Keratinocyte (primary cell): ENCODE measurements at regions not wholly inside any gene's neighbourhood (a gene's known extent, or its start where the extent isn't known, plus 50 kb on each side); places are given as distances from the start of the nearest gene placed in this dataset.

ENCODE experiments used
- DNase-seq: peaks from one replicate; pipeline ENCODE4 v3.0.0-alpha.2; 2011; ENCODE audit warnings: low read depth, missing footprints, low spot score
- FAIRE-seq: peaks from 2 replicates; lab custom pipeline; 2011; peaks lifted over from hg19 to GRCh38; lab: Jason Lieb, UNC
- H2AFZ ChIP-seq: 2 replicates; pipeline ENCODE4 v1.6.0; 2012; ENCODE audit warnings: low read length, control low read depth, inconsistent platforms; ENCODE audit not compliant: control insufficient read depth
- H3K27ac ChIP-seq: 2 replicates; pipeline ENCODE4 v1.5.1; 2011; ENCODE audit warnings: low read length; ENCODE audit not compliant: control insufficient read depth, insufficient read depth
- H3K27me3 ChIP-seq: 3 replicates; pipeline ENCODE4 v1.6.0; 2011; ENCODE audit warnings: low read length; ENCODE audit not compliant: control insufficient read depth, insufficient read depth; ENCODE audit errors: extremely low read depth
- H3K36me3 ChIP-seq, 2 experiments: 2 replicates in 1 of 2; 3 replicates in 1 of 2; pipeline ENCODE4 v1.5.1; 2011; ENCODE audit warnings: low read length in 2 of 2, mild to moderate bottlenecking in 1 of 2; ENCODE audit not compliant: control insufficient read depth in 2 of 2, insufficient read depth in 2 of 2; ENCODE audit errors: extremely low read depth in 1 of 2
- H3K4me1 ChIP-seq: 3 replicates; pipeline ENCODE4 v1.5.1; 2011; ENCODE audit warnings: low read length; ENCODE audit not compliant: control insufficient read depth, insufficient read depth; ENCODE audit errors: extremely low read depth
- H3K4me2 ChIP-seq: 3 replicates; pipeline ENCODE4 v1.6.0; 2011; ENCODE audit warnings: low read depth, low read length; ENCODE audit not compliant: control insufficient read depth, insufficient read depth; ENCODE audit errors: extremely low read depth
- H3K4me3 ChIP-seq, 3 experiments: fragments of 200-600 bp in 1 of 3; sonication (generic) in 1 of 3; 2 replicates in 2 of 3; 3 replicates in 1 of 3; pipeline ENCODE4 v1.5.1; 2011 to 2016; ENCODE audit warnings: low read length in 3 of 3, mild to moderate bottlenecking in 3 of 3, control low read depth in 2 of 3, inconsistent platforms in 1 of 3, low read depth in 1 of 3, mixed read lengths in 1 of 3, mixed run types in 1 of 3, moderate library complexity in 1 of 3; ENCODE audit not compliant: control insufficient read depth in 2 of 3, insufficient read depth in 2 of 3; ENCODE audit errors: extremely low read depth in 1 of 3
- H3K79me2 ChIP-seq: 2 replicates; pipeline ENCODE4 v1.6.0; 2012; ENCODE audit warnings: low read length; ENCODE audit not compliant: control insufficient read depth, insufficient read depth
- H3K9ac ChIP-seq: 3 replicates; pipeline ENCODE4 v1.6.0; 2011; ENCODE audit warnings: low read length; ENCODE audit not compliant: control insufficient read depth, insufficient read depth; ENCODE audit errors: extremely low read depth
- H3K9me1 ChIP-seq: 3 replicates; pipeline ENCODE4 v1.6.0; 2011; ENCODE audit warnings: low read length; ENCODE audit not compliant: control insufficient read depth, insufficient read depth; ENCODE audit errors: extremely low read depth
- H3K9me3 ChIP-seq: 2 replicates; pipeline ENCODE4 v1.5.1; 2012; ENCODE audit warnings: low read depth, low read length; ENCODE audit not compliant: control insufficient read depth
- H4K20me1 ChIP-seq: 3 replicates; pipeline ENCODE4 v1.6.0; 2011; ENCODE audit warnings: low read length; ENCODE audit not compliant: control insufficient read depth, insufficient read depth; ENCODE audit errors: extremely low read depth
- EZH2 ChIP-seq: IDR thresholded peaks from one replicate; pipeline ENCODE4 v1.6.1; 2012; ENCODE audit warnings: inconsistent platforms, mild to moderate bottlenecking, low read length, moderate library complexity
- dilution Hi-C: fragments of 300-500 bp; cut with MboI; formaldehyde crosslinking; loops from one replicate; pipeline ENCODE4 v1.7.0; 2020; ENCODE audit warnings: low sequenced_read_pairs; ENCODE audit not compliant: extremely low pct_ligation_motif_present
- TF ChIP-seq, protein P1 (sequence below), 3 experiments: IDR thresholded peaks in 1 of 3; conservative IDR thresholded peaks in 1 of 3; optimal IDR thresholded peaks in 1 of 3; 2 replicates in 2 of 3; 3 replicates in 1 of 3; pipeline versions ENCODE3 to v1.5.1; 2011; ENCODE audit warnings: low read length in 3 of 3, mild to moderate bottlenecking in 3 of 3, moderate library complexity in 2 of 3, control low read depth in 1 of 3, inconsistent platforms in 1 of 3; ENCODE audit not compliant: insufficient read depth in 2 of 3; ENCODE audit errors: extremely low read depth in 1 of 3

- no peak for FAIRE-seq
- dilution Hi-C loops: no loop called here
- H3K9ac ChIP-seq: no peak overlapping the region
Measured at GRCh38 chr5:2651116-2651515, 100.4 kb downstream of the IRX2 start.

GRCh38 chr5:2642684-2643345 is 108.7 kb downstream of the IRX2 start:
- no peak for TF ChIP-seq EZH2
- TF ChIP-seq, protein P1, sequence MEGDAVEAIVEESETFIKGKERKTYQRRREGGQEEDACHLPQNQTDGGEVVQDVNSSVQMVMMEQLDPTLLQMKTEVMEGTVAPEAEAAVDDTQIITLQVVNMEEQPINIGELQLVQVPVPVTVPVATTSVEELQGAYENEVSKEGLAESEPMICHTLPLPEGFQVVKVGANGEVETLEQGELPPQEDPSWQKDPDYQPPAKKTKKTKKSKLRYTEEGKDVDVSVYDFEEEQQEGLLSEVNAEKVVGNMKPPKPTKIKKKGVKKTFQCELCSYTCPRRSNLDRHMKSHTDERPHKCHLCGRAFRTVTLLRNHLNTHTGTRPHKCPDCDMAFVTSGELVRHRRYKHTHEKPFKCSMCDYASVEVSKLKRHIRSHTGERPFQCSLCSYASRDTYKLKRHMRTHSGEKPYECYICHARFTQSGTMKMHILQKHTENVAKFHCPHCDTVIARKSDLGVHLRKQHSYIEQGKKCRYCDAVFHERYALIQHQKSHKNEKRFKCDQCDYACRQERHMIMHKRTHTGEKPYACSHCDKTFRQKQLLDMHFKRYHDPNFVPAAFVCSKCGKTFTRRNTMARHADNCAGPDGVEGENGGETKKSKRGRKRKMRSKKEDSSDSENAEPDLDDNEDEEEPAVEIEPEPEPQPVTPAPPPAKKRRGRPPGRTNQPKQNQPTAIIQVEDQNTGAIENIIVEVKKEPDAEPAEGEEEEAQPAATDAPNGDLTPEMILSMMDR (optimal IDR thresholded peaks at IDR 0.05 in 1 of 3, IDR thresholded peaks at IDR 0.05 in 1 of 3, conservative IDR thresholded peaks at IDR 0.05 in 1 of 3; ENCODE audit: extremely low read depth in 1 of 3, insufficient read depth in 2 of 3, low read length in 3 of 3): no peak
- no peaks in the 10 kb centered on the region for H3K36me3 ChIP-seq
- H2AFZ ChIP-seq: no peak overlapping the region
- DNase-seq (no peak), FAIRE-seq (no peak)
- no peaks in the 10 kb centered on the region for H3K79me2 ChIP-seq
- no peaks in the 10 kb centered on the region for H3K9me3 ChIP-seq
- H4K20me1 ChIP-seq: no peaks in the 10 kb centered on the region
- no peaks in the 10 kb centered on the region for H3K4me1 ChIP-seq
- H3K27me3 ChIP-seq: no peaks in the 10 kb centered on the region
- no peak overlapping the region for H3K4me2 ChIP-seq
- H3K4me3 ChIP-seq: no peak overlapping the region
- dilution Hi-C loops: no loop called here
- H3K27ac ChIP-seq: no peak overlapping the region
- H3K9me1 ChIP-seq: no peaks in the 10 kb centered on the region
- no peak overlapping the region for H3K9ac ChIP-seq

More at GRCh38 chr5:2651116-2651515, 100.4 kb downstream of the IRX2 start:
- Histone ChIP-seq H3K36me3 (no peaks in the 10 kb centered on the region), H3K9me3 (no peaks in the 10 kb centered on the region), H3K4me1 (peaks cover 5% of the 10 kb centered on the region), H3K4me2 (no peak overlapping the region), H4K20me1 (no peaks in the 10 kb centered on the region), H3K9me1 (no peaks in the 10 kb centered on the region), H3K27me3 (no peaks in the 10 kb centered on the region), H3K27ac (no peak overlapping the region), H3K4me3 (no peak overlapping the region), H2AFZ (no peak overlapping the region), H3K79me2 (no peaks in the 10 kb centered on the region)
- TF ChIP-seq, protein P1 (optimal IDR thresholded peaks at IDR 0.05 in 1 of 3, IDR thresholded peaks at IDR 0.05 in 1 of 3, conservative IDR thresholded peaks at IDR 0.05 in 1 of 3; ENCODE audit: extremely low read depth in 1 of 3, insufficient read depth in 2 of 3, low read length in 3 of 3): no peak
- TF ChIP-seq EZH2: no peak
- no peak for DNase-seq
